SU-DHL-6 (cell line): ENCODE measurements at regions not wholly inside any gene's neighbourhood (a gene's known extent, or its start where the extent isn't known, plus 50 kb on each side); places are given as distances from the start of the nearest gene placed in this dataset.

Experiments used
- H2AFZ ChIP-seq: fragments of 200-600 bp; sonication (generic); 2 replicates; pipeline ENCODE4 v1.6.1; 2014; ENCODE audit warnings: low read depth, mild to moderate bottlenecking, moderate library complexity, mixed read lengths, antibody characterized with exemption, low read length; ENCODE audit not compliant: severe bottlenecking
- H3F3A ChIP-seq: fragments of 200-600 bp; shearing (Covaris generic); 2 replicates; pipeline ENCODE4 v1.6.0; 2016; ENCODE audit warnings: antibody characterized with exemption, mild to moderate bottlenecking; ENCODE audit not compliant: insufficient read depth
- H3K27ac ChIP-seq: fragments of 200-600 bp; sonication (generic); 2 replicates; pipeline ENCODE4 v1.5.1; 2016; ENCODE audit warnings: low read depth, mild to moderate bottlenecking, low read length, moderate library complexity, mixed read lengths
- H3K27me3 ChIP-seq: fragments of 200-600 bp; sonication (generic), shearing (Covaris generic); 2 replicates; pipeline ENCODE4 v1.6.0; 2014; ENCODE audit warnings: mild to moderate bottlenecking, low read length
- H3K36me3 ChIP-seq: fragments of 200-600 bp; sonication (generic); 2 replicates; pipeline ENCODE4 v1.6.1; 2014; ENCODE audit warnings: mild to moderate bottlenecking, low read length, mixed read lengths
- H3K4me2 ChIP-seq: fragments of 300-600, 200-600 bp; shearing (Covaris generic), sonication (generic); 2 replicates; pipeline ENCODE4 v1.6.0; 2014; ENCODE audit warnings: low read length, low read depth, mild to moderate bottlenecking; ENCODE audit not compliant: poor library complexity, severe bottlenecking
- H3K4me3 ChIP-seq: fragments of 200-600 bp; sonication (generic); 2 replicates; pipeline ENCODE4 v1.5.1; 2014; ENCODE audit warnings: antibody characterized with exemption, low read length, mild to moderate bottlenecking, mixed read lengths; ENCODE audit not compliant: insufficient read depth, poor library complexity, severe bottlenecking
- H3K79me2 ChIP-seq: fragments of 200-600 bp; sonication (generic); 2 replicates; pipeline ENCODE4 v1.6.1; 2014; ENCODE audit warnings: mild to moderate bottlenecking, low read length, moderate library complexity; ENCODE audit not compliant: insufficient read depth
- H3K9ac ChIP-seq: fragments of 200-600 bp; sonication (generic); 2 replicates; pipeline ENCODE4 v1.7.0; 2014; ENCODE audit warnings: mild to moderate bottlenecking, low read length
- H3K9me2 ChIP-seq: fragments of 200-600 bp; sonication (generic); replicated peaks from 2 replicates; pipeline ENCODE4 v1.6.1; 2014; ENCODE audit warnings: low read length; ENCODE audit not compliant: insufficient read depth
- H3K9me3 ChIP-seq: fragments of 200-600 bp; sonication (generic); 2 replicates; pipeline ENCODE4 v1.6.1; 2014; ENCODE audit warnings: low read length, mixed read lengths; ENCODE audit not compliant: insufficient read depth
- H4K20me1 ChIP-seq: fragments of 200-600 bp; sonication (generic); 2 replicates; pipeline ENCODE4 v1.6.1; 2014; ENCODE audit warnings: low read depth, mild to moderate bottlenecking, antibody characterized with exemption, low read length, moderate library complexity, mixed read lengths
- CTCF ChIP-seq: fragments of 200-600 bp; sonication (generic); IDR thresholded peaks from one replicate; pipeline ENCODE4 v1.5.1; 2017; ENCODE audit warnings: antibody characterized with exemption, mild to moderate bottlenecking, low read length, moderate library complexity; ENCODE audit not compliant: insufficient read depth, poor library complexity, severe bottlenecking
- EZH2phosphoT487 ChIP-seq: fragments of 200-600 bp; sonication (generic), shearing (Covaris generic); conservative IDR thresholded peaks from 2 replicates; pipeline ENCODE4 v1.6.1; 2018; ENCODE audit warnings: mild to moderate bottlenecking, antibody characterized with exemption, low read length, moderate library complexity, mixed read lengths

GRCh38 chr4:115763051-115763450, 649.6 kb upstream of the NDST4 start:
- Histone ChIP-seq H3K27me3 (no peaks in the 10 kb centered on the region), H3K79me2 (no peaks in the 10 kb centered on the region), H3K4me3 (no peak overlapping the region), H4K20me1 (no peaks in the 10 kb centered on the region), H3F3A (no peaks in the 10 kb centered on the region), H2AFZ (no peak overlapping the region), H3K36me3 (no peaks in the 10 kb centered on the region), H3K9me2 (no peaks in the 10 kb centered on the region), H3K9me3 (no peaks in the 10 kb centered on the region), H3K27ac (no peak overlapping the region), H3K9ac (no peak overlapping the region), H3K4me2 (no peak overlapping the region)
- TF ChIP-seq EZH2phosphoT487, result no peak
- TF ChIP-seq CTCF, result no peak

- H3K9me2 ChIP-seq, result no peaks in the 10 kb centered on the region
- H3K4me2 ChIP-seq, result no peak overlapping the region
- TF ChIP-seq EZH2phosphoT487 (no peak), CTCF (no peak)
- no peaks in the 10 kb centered on the region for H3K36me3 ChIP-seq
- H3K79me2 ChIP-seq, result no peaks in the 10 kb centered on the region
- H3K27me3 ChIP-seq, result no peaks in the 10 kb centered on the region
- H4K20me1 ChIP-seq, result no peaks in the 10 kb centered on the region
- no peaks in the 10 kb centered on the region; the same call in 1 of the 2 replicates for H3K9me3 ChIP-seq
- no peaks in the 10 kb centered on the region for H3F3A ChIP-seq
- no peak overlapping the region for H2AFZ ChIP-seq
- H3K27ac ChIP-seq, result no peak overlapping the region
- no peak overlapping the region for H3K9ac ChIP-seq
- no peak overlapping the region for H3K4me3 ChIP-seq
Observed at GRCh38 chr4:115759231-115759630, 645.8 kb upstream of the NDST4 start.

GRCh38 chr4:115749404-115749803, 636.0 kb upstream of the NDST4 start:
- Histone ChIP-seq H3K79me2 (no peaks in the 10 kb centered on the region), H3K27ac (no peak overlapping the region), H3K36me3 (no peaks in the 10 kb centered on the region), H3F3A (no peaks in the 10 kb centered on the region), H3K27me3 (no peaks in the 10 kb centered on the region), H3K9ac (no peak overlapping the region), H2AFZ (no peak overlapping the region), H4K20me1 (no peaks in the 10 kb centered on the region), H3K4me2 (no peak overlapping the region), H3K4me3 (no peak overlapping the region), H3K9me2 (no peaks in the 10 kb centered on the region), H3K9me3 (no peaks in the 10 kb centered on the region)
- no peak for TF ChIP-seq CTCF
- TF ChIP-seq EZH2phosphoT487, result no peak

GRCh38 chr4:115740806-115741205, 627.4 kb upstream of the NDST4 start:
- Histone ChIP-seq H3K36me3 (no peaks in the 10 kb centered on the region), H3K9me2 (no peaks in the 10 kb centered on the region), H2AFZ (no peak overlapping the region), H3K4me2 (no peak overlapping the region), H3K4me3 (no peak overlapping the region), H4K20me1 (no peaks in the 10 kb centered on the region), H3K9ac (no peak overlapping the region), H3K9me3 (no peaks in the 10 kb centered on the region), H3K79me2 (no peaks in the 10 kb centered on the region), H3K27me3 (no peaks in the 10 kb centered on the region), H3K27ac (no peak overlapping the region), H3F3A (no peaks in the 10 kb centered on the region)
- TF ChIP-seq CTCF (no peak), EZH2phosphoT487 (no peak)
